GM21526 (cell line): ENCODE measurements at regions not wholly inside any gene's neighbourhood (a gene's known extent, or its start where the extent isn't known, plus 50 kb on each side); places are given as distances from the start of the nearest gene placed in this dataset.
"Not testable (repeated sequence)": the region's sequence is repeated elsewhere in the genome, so short reads cannot be mapped to it uniquely, and the experiment has no call there.

Experiments used
- ATAC-seq: cut with Tn5 transposase; IDR thresholded peaks from one replicate; pipeline ENCODE4 v1.9.1; 2021; ENCODE audit warnings: moderate library complexity; ENCODE audit not compliant: unreplicated experiment, low FRiP score

DNA sequence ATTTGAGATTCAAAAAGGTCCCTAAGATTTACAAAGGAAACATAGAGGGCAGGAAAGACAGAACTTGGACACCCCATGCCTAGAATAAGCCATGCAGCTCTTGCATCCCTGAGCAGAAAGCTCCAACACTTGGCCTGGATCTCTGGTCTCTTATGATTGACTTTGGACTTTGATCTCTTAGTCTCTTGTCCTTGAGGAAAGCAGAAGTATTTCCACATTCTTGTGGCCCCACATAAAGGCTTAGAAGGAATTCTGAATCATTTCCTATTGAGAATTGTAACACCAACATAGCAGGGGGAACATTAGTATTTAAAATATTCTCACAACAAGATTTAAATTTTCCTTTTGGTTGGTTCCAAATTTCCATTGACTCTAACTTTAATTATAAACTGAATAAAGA lies 283.7 kb upstream of the PRKD1 start:
- ATAC-seq: no peak

GRCh38 chr14:30214014-30214413 lies 286.4 kb upstream of the PRKD1 start:
- no peak for ATAC-seq

DNA sequence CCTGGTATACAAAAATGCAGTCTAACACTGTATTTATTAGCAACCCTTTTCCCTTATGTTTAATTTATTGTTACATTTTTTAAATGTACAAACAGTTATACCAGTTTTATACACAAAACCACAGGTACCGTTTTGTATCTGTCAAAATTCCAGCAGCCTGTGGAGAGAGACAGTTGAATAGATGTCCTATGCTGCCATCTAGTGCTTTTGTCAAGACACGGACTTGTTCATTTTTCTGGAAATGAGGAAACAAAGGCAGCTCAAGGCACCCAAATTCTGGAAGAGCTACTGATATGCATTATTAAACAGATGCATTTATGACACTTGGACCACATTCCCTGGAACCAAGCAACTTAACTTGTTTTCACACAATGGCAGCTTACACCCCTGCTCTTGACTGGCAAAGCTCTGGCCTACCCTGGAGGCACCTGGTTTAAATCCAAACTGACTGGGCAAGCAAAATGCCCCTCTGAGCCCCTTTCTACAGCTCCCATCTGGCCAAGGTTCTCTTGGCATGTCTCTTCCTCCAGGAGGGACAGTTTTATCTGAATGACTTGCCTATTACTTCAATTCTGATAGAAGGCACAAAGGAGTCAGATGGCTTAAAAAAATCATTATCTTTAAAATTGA lies 286.9 kb upstream of the PRKD1 start:
- no peak for ATAC-seq

- ATAC-seq: no peak
Observed at GRCh38 chr14:30218907-30219306, 291.3 kb upstream of the PRKD1 start.

DNA sequence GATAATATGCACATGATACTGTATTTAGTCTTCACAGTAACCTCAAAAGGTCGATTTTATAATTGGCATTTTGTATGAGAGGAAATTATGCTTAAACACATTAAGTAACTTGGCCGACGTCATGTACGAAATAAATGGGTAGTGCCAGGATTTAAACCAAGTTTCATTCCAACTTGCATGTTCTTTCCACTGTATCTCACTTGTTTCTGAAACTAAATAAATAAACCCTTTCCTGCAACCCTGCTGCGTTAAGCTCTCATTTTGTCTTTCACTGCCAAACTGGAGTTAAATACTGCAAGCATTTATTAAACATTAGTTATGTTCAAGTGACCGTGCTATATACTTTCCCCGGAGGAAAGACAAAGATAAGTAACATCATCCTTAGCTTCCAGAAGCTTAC lies 293.9 kb upstream of the PRKD1 start:
- ATAC-seq: no peak

GRCh38 chr14:30223385-30223785 lies 295.7 kb upstream of the PRKD1 start:
- no peak for ATAC-seq

DNA sequence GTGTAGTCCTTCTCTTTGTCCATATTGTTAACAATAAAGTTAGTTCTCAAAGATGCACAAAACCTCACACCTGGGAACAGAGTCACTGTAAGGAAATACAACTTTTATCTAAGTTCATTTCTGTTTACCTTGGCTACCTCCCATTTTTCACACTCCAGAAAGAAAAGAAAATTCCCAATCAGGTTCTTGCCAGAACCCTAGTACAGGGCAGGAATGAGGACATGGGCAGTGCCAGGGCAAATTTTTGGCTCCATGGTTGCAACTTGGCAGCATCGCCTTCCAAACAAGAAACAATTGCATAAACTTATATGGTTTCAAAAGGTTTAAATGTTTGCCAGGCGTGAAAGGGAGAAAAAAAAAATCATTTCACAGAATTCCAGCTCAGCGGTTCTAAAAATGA lies 296.3 kb upstream of the PRKD1 start:
- no peak for ATAC-seq

GRCh38 chr14:30225176-30225575 lies 297.5 kb upstream of the PRKD1 start:
- no peak for ATAC-seq

DNA sequence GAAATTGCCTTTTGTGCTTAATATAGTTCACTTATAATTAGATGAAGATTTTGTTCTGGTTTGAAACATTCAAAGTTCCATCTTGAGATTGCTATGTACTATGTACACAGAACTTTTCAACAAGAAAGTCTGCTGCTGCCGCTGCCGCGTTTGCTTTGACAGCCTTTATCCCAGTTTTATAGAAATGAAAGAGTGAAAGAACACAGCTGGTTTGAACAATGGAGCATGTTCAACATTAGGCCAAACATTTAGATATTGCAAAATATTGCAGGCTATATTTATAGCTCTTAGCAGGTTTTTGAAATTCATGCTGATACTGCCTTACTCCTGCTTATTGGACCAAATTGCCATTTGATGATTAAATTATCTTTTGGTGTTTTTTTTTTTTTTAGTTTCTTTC lies 299.8 kb upstream of the PRKD1 start:
- no peak for ATAC-seq

- ATAC-seq: no peak
Observed at GRCh38 chr14:30227876-30228275, 300.2 kb upstream of the PRKD1 start.

DNA sequence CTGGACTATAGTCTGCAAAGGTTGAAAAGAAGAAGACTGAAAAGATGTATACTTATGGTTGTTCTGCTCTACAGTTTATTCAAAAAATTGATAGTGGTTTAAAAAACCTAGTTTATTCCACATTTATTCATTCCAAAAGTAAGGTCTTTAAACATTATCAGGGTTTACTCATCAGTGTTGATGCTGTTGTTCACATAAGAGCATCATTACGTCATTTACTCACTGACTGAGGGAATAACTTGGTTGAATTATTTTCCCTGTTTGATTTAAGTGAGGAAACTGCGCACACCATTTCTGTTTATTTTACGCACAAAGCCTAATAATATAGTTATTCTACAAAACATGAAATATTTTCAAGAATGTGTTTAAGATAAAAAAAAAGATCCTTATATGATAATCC lies 303.1 kb upstream of the PRKD1 start:
- no peak for ATAC-seq

DNA sequence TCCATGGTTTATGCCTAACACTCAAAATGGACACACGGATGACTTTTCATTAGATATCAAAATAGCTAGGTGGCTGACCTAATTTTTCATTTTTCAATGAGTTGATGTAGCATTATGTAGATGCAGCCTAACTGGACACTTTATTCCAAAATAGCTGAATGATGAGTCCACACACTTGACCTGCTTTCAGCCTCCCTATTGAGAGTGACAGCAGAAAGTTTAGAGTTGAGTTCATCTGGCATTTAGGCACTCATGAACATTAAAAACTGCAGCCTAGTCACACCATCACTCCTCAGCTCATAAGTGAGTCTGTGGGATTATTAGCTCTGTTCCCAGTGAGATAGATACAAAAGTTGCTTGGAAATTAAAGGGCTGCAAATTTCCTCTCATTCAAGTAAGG lies 307.3 kb upstream of the PRKD1 start:
- ATAC-seq: no peak

- ATAC-seq: no peak
Observed at GRCh38 chr14:30235485-30235884, 307.8 kb upstream of the PRKD1 start.

DNA sequence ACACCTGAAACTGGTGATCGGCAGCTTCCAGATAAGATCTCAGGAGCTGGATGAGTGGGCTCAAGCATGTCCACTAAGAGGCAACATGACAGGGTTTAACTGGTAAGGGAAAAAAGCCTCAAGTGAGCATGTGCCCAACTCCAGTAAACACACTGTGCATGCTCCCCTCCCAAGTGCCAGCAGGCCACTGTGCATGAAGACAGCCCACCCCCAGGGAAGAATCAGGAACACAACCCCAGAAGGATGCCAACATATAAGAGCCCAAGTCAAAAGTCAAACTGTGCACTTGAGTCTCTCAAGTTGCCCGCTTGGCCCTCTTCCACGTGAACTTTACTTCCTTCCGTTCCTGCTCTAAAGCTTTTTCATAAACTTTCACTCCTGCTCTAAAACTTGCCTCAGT lies 311.3 kb upstream of the PRKD1 start:
- ATAC-seq: no peak

GRCh38 chr14:30240018-30240417 lies 312.4 kb upstream of the PRKD1 start:
- no peak for ATAC-seq

DNA sequence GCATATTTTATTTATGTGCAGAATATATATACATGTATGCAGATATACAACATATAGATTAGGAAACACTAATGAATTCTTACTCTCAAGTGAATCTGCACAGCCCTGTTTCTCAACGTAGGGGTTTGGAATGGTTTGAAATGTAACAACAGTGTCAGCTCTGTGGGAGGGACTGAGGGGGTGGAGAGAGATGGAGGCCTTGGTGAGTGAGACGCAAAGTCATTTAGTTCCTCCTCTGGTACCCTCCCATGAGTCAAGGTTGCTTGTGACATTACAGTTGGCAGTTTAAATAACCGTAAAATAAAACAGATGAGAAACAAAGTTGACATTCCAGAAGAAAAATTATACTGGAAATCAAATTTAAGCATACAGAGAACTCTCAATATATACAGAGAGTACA lies 313.0 kb upstream of the PRKD1 start:
- no peak for ATAC-seq

GRCh38 chr14:30242744-30243143 lies 315.1 kb upstream of the PRKD1 start:
- no peak for ATAC-seq

DNA sequence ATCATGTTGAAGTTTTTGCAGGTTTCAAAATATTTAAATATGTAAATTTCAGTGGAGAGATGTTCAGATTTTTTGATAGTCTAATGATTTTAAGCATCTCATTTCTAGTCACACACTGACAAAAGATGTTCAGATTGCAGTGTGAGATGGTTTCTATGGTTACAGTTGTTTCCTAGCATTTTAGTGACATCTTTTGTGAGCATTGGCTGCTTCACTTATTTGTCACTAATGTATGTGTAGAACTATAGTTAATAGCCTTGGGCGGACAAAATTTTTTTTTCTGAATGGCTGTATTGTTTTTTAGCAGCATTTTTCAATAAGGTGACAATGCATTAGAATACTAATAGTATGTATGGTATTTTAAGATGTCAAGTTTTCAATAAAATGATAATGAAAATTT lies 315.6 kb upstream of the PRKD1 start:
- no peak for ATAC-seq

- no peak for ATAC-seq
Observed at GRCh38 chr14:30243805-30244204, 315.2 kb upstream of the G2E3 start.

DNA sequence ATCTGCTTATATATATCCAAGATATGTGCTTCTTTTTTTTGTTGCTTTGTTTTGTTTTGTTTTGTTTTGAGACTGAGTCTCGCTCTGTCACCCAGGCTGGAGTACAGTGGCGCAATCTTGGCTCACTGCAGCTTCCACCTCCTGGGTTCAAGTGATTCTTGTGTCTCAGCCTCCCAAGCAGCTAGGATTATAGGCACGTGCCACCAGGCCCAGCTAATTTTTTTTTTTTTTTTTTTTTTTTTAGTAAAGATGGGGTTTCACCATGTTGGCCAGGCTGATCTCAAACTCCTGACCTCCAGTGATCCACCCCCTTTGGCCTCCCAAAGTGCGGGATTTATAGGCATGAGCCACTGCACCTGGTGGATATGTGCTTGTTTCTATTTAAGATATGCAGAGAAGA lies 314.6 kb upstream of the G2E3 start:
- ATAC-seq: not testable (repeated sequence)

- ATAC-seq: no peak
Observed at GRCh38 chr14:30251017-30251416, 307.9 kb upstream of the G2E3 start.

GRCh38 chr14:30251557-30252100 lies 307.3 kb upstream of the G2E3 start:
- no peak for ATAC-seq

DNA sequence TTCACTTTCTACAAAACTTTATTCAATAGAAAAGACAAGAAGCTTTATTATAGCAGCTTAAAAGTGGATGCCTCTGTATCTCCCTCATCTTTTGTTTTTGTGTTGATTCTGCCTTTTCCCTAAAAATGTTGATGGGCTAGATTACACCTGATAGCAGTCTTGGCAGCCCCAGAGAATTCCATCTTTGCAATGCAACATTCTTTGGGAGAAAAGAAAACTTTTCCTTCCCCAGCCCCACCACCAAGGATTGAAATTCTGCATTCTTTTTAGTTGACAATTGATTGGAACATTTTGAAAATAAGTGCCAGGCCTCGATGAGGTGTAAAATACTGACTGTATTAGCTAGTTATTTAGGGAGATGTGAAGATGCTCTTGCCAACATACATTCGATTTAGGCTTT lies 306.8 kb upstream of the G2E3 start:
- ATAC-seq: no peak
